ENCODE measurements at regions not wholly inside any gene's neighbourhood (a gene's known extent, or its start where the extent isn't known, plus 50 kb on each side); places are given as distances from the start of the nearest gene placed in this dataset.

GRCh38 chr7:68183176-68183575 lies 1186.5 kb downstream of the TYW1 start:
- dilution Hi-C loops (cut with HindIII; ENCODE audit: low sequenced_read_pairs, unreplicated experiment) (no loop called here), intact Hi-C loops (cut with micrococcal nuclease) (no loop called here), in situ Hi-C loops (cut with MboI; ENCODE audit: low sequenced_read_pairs) (no loop called here)
- no peak overlapping the region for H3K9ac ChIP-seq (ENCODE audit: low read depth, low read length)
- H3K18ac ChIP-seq (ENCODE audit: low read depth, low read length) = no peak overlapping the region
- peaks cover 7% of the 10 kb centered on the region; the same call in 1 of the 2 replicates for H3K9me3 ChIP-seq (ENCODE audit: control insufficient read depth, insufficient read depth, low read length)
- no peaks in the 10 kb centered on the region for H4K20me1 ChIP-seq (ENCODE audit: insufficient read depth, low read length)
- H2AK9ac ChIP-seq (replicated peaks; ENCODE audit: low read depth, low read length, poor library complexity) = no peak overlapping the region
- DNase-seq (no peak), ATAC-seq (ENCODE audit: low read depth) (no peak)
- H3K14ac ChIP-seq (replicated peaks; ENCODE audit: low read depth, low read length) = no peak overlapping the region
- no peak overlapping the region for H3K23ac ChIP-seq (ENCODE audit: low read depth, low read length)
- no peak overlapping the region for H2AK5ac ChIP-seq (ENCODE audit: low read depth, low read length)
- no peak overlapping the region for H3K4me2 ChIP-seq (ENCODE audit: low read depth, low read length)
- no peak overlapping the region for H2BK20ac ChIP-seq (ENCODE audit: low read depth, low read length)
- no peaks in the 10 kb centered on the region for H3K27me3 ChIP-seq (ENCODE audit: control insufficient read depth, insufficient read depth, low read length)
- H4K5ac ChIP-seq (ENCODE audit: low read depth, low read length) = no peak overlapping the region
- no peak overlapping the region for H3K56ac ChIP-seq (ENCODE audit: extremely low read depth, insufficient read depth, low read length)
- no peaks in the 10 kb centered on the region for H3K79me1 ChIP-seq (ENCODE audit: low read depth in 1 of 2, low read length in 2 of 2)
- H3K4ac ChIP-seq (ENCODE audit: low read depth, low read length) = no peak overlapping the region
- H3K4me3 ChIP-seq (ENCODE audit: insufficient read depth, low read depth, low read length) = no peak overlapping the region
- 40% methylated on average over 1 of the region's 6 CpGs; no CpG with 5 or more reads in 1 of the 2 experiments for WGBS, 2 experiments (ENCODE audit: extremely low coverage in 2 of 2, insufficient read length in 1 of 2)
- CTCF ChIA-PET = no interaction called here
- no peak overlapping the region for H2BK120ac ChIP-seq (ENCODE audit: low read depth, low read length)
- TF ChIP-seq USF2 (IDR thresholded peaks at IDR 0.05; ENCODE audit: low read depth, low read length) (no peak), MXI1 (IDR thresholded peaks at IDR 0.05; ENCODE audit: borderline replicate concordance, low read depth, low read length) (no peak), MAFK (IDR thresholded peaks at IDR 0.05; ENCODE audit: low read depth, low read length) (no peak), MAZ (IDR thresholded peaks at IDR 0.05; ENCODE audit: borderline replicate concordance, low read depth, low read length) (no peak), CHD1 (IDR thresholded peaks at IDR 0.05; ENCODE audit: low read depth, low read length) (no peak)
- no peak overlapping the region for H2AFZ ChIP-seq (replicated peaks; ENCODE audit: low read length, poor library complexity)
- H3K4me1 ChIP-seq (ENCODE audit: control insufficient read depth, insufficient read depth, low read length) = no peaks in the 10 kb centered on the region
- H2BK5ac ChIP-seq (ENCODE audit: low read depth, low read length, poor library complexity, severe bottlenecking) = no peak overlapping the region
- H3K9me1 ChIP-seq (ENCODE audit: insufficient read depth, low read length) = no peaks in the 10 kb centered on the region
- H2BK15ac ChIP-seq (ENCODE audit: low read depth, low read length) = no peak overlapping the region
- H3K36me3 ChIP-seq (ENCODE audit: control insufficient read depth, insufficient read depth, low read length) = no peaks in the 10 kb centered on the region
- BruUV-seq (replicated peaks) = no TSS peak
- no peak overlapping the region for H4K8ac ChIP-seq (ENCODE audit: low read depth in 2 of 2, low read length in 2 of 2)
- POLR2A ChIA-PET (ENCODE audit: unreplicated experiment) = no interaction called here
- no peak overlapping the region for H4K91ac ChIP-seq (ENCODE audit: insufficient read depth, low read depth, low read length)
- no peak overlapping the region for H3K27ac ChIP-seq (ENCODE audit: insufficient read depth, low read length)

All from IMR-90 (cell line).